ENCODE measurements at regions not wholly inside any gene's neighbourhood (a gene's known extent, or its start where the extent isn't known, plus 50 kb on each side); places are given as distances from the start of the nearest gene placed in this dataset.

DNA sequence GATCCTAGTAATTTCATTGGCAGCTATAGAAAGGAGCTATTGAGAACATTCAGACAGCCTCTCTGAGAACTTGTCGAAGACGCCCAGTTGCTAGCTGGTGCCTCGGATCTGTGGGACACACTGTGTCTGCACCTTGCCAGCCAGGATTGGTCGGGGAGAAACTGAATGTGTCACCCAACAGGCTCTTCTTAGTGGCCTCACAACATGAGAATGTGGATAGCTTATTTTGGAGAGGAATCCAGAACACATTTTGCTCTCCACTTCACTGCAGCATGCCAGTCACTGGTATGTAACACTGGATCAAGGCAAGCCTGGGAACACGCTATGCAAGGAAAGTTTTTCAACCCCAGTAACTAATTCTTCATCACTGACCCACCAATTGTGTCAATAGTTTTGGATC is 89.5 kb upstream of the TRPC3 start:
- no peaks in the 10 kb centered on the region for H3K4me1 ChIP-seq
- 80 to 92% methylated on average over 1 of the region's 5 CpGs for WGBS, 2 donors (ENCODE audit: low coverage in 1 of 2)
- no peaks in the 10 kb centered on the region for H3K36me3 ChIP-seq
- no peak for ATAC-seq
- no peaks in the 10 kb centered on the region for H3K27me3 ChIP-seq
- no peak overlapping the region for H3K27ac ChIP-seq
- no peak for TF ChIP-seq POLR2AphosphoS5 (IDR thresholded peaks at IDR 0.05)
- TF ChIP-seq EP300 (IDR thresholded peaks at IDR 0.05) = no peak
- TF ChIP-seq POLR2A (IDR thresholded peaks at IDR 0.05) = no peak
- TF ChIP-seq, protein P1, sequence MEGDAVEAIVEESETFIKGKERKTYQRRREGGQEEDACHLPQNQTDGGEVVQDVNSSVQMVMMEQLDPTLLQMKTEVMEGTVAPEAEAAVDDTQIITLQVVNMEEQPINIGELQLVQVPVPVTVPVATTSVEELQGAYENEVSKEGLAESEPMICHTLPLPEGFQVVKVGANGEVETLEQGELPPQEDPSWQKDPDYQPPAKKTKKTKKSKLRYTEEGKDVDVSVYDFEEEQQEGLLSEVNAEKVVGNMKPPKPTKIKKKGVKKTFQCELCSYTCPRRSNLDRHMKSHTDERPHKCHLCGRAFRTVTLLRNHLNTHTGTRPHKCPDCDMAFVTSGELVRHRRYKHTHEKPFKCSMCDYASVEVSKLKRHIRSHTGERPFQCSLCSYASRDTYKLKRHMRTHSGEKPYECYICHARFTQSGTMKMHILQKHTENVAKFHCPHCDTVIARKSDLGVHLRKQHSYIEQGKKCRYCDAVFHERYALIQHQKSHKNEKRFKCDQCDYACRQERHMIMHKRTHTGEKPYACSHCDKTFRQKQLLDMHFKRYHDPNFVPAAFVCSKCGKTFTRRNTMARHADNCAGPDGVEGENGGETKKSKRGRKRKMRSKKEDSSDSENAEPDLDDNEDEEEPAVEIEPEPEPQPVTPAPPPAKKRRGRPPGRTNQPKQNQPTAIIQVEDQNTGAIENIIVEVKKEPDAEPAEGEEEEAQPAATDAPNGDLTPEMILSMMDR (IDR thresholded peaks at IDR 0.05) = no peak
- no peaks in the 10 kb centered on the region for H3K9me3 ChIP-seq
- no peak overlapping the region for H3K4me3 ChIP-seq

DNA sequence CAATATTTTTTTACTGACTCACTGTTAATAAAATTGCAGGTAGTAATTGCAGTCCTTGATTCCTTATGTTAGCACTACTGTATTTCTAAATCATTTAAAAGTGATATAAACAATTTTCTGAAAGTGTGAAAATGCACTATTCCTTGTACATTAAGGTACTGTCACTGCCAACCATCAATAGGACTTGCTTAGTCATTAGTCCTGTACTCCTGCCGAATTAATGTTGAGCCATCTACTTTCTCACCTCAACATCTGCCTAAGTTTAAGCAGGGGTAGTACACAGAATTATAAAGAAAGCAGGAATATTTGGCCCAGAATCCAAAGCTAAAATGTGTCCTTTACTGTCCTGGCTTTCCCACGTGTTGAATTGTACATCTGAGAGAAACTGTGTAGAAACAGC is 87.0 kb upstream of the TRPC3 start:
- 0% methylated on average over 2 of the region's 2 CpGs for WGBS, 2 donors (ENCODE audit: low coverage in 1 of 2)
- H3K9me3 ChIP-seq = no peaks in the 10 kb centered on the region
- no peak overlapping the region for H3K4me3 ChIP-seq
- H3K36me3 ChIP-seq = no peaks in the 10 kb centered on the region
- TF ChIP-seq POLR2AphosphoS5 (IDR thresholded peaks at IDR 0.05) = no peak
- H3K4me1 ChIP-seq = no peaks in the 10 kb centered on the region
- H3K27me3 ChIP-seq = no peaks in the 10 kb centered on the region
- ATAC-seq = no peak
- no peak overlapping the region for H3K27ac ChIP-seq

DNA sequence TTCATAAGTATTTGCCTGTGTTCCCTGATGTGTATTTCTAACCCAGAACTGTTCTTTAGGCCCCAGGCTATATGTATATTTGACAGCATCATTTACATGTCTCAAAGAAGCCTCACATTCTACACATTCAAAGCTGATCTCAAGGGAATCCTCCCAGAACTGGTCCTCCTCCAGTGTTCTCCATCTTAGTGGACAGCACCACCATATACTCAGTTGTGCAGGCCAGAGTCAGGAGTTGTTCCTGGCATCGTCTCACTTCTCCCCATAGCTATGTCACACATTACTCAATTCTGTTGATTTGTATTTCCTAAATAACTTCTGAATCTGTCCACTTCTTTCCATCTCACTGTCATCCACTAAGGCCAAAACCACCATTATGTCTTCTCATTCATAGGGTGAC is 82.8 kb upstream of the TRPC3 start:
- Histone ChIP-seq H3K36me3 (no peaks in the 10 kb centered on the region), H3K27ac (no peak overlapping the region), H3K4me3 (no peak overlapping the region), H3K4me1 (no peaks in the 10 kb centered on the region), H3K27me3 (no peaks in the 10 kb centered on the region), H3K9me3 (peaks cover 0 to 11% (median 0%) of the 10 kb centered on the region in 3 donors)
- ATAC-seq = no peak
- TF ChIP-seq, protein P1 (IDR thresholded peaks at IDR 0.05) = no peak
- TF ChIP-seq POLR2A (IDR thresholded peaks at IDR 0.05) (no peak), EP300 (IDR thresholded peaks at IDR 0.05) (no peak), POLR2AphosphoS5 (IDR thresholded peaks at IDR 0.05) (no peak)
- 82 to 83% methylated on average over 1 of the region's 1 CpG for whole genome bisulfite sequencing, 2 donors (ENCODE audit: low coverage in 1 of 2)

DNA sequence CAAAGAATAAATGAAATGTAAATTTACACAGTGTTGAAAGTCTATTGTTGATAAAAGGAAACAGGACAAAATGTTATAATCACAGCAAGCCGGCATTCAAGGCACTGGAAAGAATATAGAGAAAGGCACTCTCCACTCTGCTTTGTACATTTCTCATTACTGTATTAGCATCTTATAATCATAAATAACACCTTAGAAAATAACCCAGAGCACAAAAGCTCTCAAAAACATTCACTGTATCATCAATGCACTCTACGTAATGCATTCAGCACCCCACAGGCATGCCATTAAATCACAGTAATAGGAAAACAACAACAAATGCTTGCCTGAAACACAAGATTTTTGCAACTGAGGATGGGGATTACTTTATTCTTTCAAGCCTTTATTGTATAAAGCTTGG is 75.3 kb upstream of the TRPC3 start:
- no peaks in the 10 kb centered on the region for H3K4me1 ChIP-seq
- H3K27ac ChIP-seq = no peak overlapping the region
- H3K27me3 ChIP-seq = no peaks in the 10 kb centered on the region
- 60 to 65% methylated on average over 2 of the region's 2 CpGs for WGBS, 2 donors (ENCODE audit: low coverage in 1 of 2)
- H3K4me3 ChIP-seq = no peak overlapping the region
- no peak for TF ChIP-seq POLR2A (IDR thresholded peaks at IDR 0.05)
- TF ChIP-seq POLR2AphosphoS5 (IDR thresholded peaks at IDR 0.05) = no peak
- no peak for TF ChIP-seq EP300 (IDR thresholded peaks at IDR 0.05)
- TF ChIP-seq, protein P1 (IDR thresholded peaks at IDR 0.05) = no peak
- peaks cover 0 to 11% (median 0%) of the 10 kb centered on the region in 3 donors for H3K9me3 ChIP-seq
- no peak for ATAC-seq
- H3K36me3 ChIP-seq = no peaks in the 10 kb centered on the region

DNA sequence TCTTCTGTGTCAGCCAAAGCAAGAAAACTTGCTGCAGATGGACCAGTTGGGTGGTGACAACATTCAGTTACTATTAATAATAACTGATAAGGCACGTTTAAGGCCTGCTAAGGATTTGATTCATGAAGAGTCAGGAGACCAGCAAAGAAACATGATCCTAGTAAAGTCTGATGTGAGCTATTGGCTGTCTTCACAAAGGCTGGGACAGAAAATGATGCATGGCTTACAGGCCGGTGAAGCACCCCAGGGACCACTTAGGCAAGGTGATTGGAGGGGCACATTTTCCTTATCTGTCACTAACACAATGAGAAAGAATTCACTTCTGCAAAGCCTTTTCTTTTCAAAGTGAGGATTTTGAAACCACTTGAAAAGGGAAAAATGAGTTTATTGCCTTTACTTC is 65.4 kb upstream of the TRPC3 start:
- TF ChIP-seq, protein P1 (IDR thresholded peaks at IDR 0.05) = no peak
- no peak for TF ChIP-seq EP300 (IDR thresholded peaks at IDR 0.05)
- no peak for TF ChIP-seq POLR2AphosphoS5 (IDR thresholded peaks at IDR 0.05)
- no peak for TF ChIP-seq POLR2A (IDR thresholded peaks at IDR 0.05)
- Histone ChIP-seq H3K27ac (no peak overlapping the region), H3K9me3 (no peaks in the 10 kb centered on the region), H3K36me3 (no peaks in the 10 kb centered on the region), H3K4me1 (no peaks in the 10 kb centered on the region), H3K27me3 (no peaks in the 10 kb centered on the region), H3K4me3 (no peak overlapping the region)
- WGBS, 2 donors (ENCODE audit: low coverage in 1 of 2) = 57 to 83% methylated on average over 1 of the region's 2 CpGs
- no peak for ATAC-seq

All from gastroesophageal sphincter (tissue), 4 donors.